Neural crest cell (in vitro differentiated cells): ENCODE measurements at regions not wholly inside any gene's neighbourhood (a gene's known extent, or its start where the extent isn't known, plus 50 kb on each side); places are given as distances from the start of the nearest gene placed in this dataset.

ENCODE experiments used
- DNase-seq: peaks from one replicate; pipeline ENCODE4 v3.0.0; 2021; ENCODE audit warnings: low read depth, mixed read lengths, low spot score
- H3K27ac Mint-ChIP-seq: one replicate; pipeline ENCODE4 v1.8.0; 2021; ENCODE audit warnings: mild to moderate bottlenecking, mixed read lengths; ENCODE audit not compliant: unreplicated experiment
- H3K27me3 Mint-ChIP-seq: 2 replicates; pipeline ENCODE4 v1.8.0; 2021; ENCODE audit warnings: low read depth, mild to moderate bottlenecking, mixed read lengths
- H3K36me3 Mint-ChIP-seq: 2 replicates; pipeline ENCODE4 v1.8.0; 2021; ENCODE audit warnings: low read depth, mild to moderate bottlenecking, mixed read lengths
- H3K4me1 Mint-ChIP-seq: 2 replicates; pipeline ENCODE4 v1.8.0; 2021; ENCODE audit warnings: mixed read lengths
- H3K4me3 Mint-ChIP-seq: one replicate; pipeline ENCODE4 v1.8.0; 2021; ENCODE audit warnings: mild to moderate bottlenecking, mixed read lengths
- H3K9me3 Mint-ChIP-seq: 2 replicates; pipeline ENCODE4 v1.8.0; 2021; ENCODE audit warnings: mixed read lengths
- TF ChIP-seq, protein P1 (sequence below): fragments of 200-600 bp; sonication (generic); conservative IDR thresholded peaks from 2 replicates; pipeline ENCODE4 v1.5.0; 2021; ENCODE audit warnings: antibody characterized with exemption, mild to moderate bottlenecking

DNA sequence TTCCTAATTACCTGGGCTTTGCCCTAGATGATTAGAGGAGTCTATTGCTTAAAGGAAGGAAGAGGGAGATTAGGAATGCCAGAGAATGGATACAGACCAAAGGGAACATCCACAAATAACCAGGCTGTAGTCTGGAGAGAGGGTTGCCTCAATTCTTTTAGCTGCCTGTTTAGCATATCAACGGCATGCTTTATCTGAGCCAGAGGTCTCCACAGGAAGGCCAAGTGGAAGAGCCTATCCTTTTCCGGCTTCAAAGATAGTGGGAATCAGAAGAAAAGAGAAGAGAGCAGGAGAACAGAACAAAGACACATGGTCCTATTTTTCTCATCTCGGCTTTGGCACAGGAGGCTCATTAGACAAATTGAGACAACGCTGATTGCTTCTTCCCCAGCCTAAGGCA lies 142.4 kb downstream of the NMUR2 start:
- Mint-ChIP-seq H3K27me3 (no peaks in the 10 kb centered on the region), H3K4me3 (no peak overlapping the region), H3K27ac (no peak overlapping the region), H3K36me3 (no peaks in the 10 kb centered on the region), H3K9me3 (no peaks in the 10 kb centered on the region), H3K4me1 (peaks cover 8% of the 10 kb centered on the region)
- TF ChIP-seq, protein P1, sequence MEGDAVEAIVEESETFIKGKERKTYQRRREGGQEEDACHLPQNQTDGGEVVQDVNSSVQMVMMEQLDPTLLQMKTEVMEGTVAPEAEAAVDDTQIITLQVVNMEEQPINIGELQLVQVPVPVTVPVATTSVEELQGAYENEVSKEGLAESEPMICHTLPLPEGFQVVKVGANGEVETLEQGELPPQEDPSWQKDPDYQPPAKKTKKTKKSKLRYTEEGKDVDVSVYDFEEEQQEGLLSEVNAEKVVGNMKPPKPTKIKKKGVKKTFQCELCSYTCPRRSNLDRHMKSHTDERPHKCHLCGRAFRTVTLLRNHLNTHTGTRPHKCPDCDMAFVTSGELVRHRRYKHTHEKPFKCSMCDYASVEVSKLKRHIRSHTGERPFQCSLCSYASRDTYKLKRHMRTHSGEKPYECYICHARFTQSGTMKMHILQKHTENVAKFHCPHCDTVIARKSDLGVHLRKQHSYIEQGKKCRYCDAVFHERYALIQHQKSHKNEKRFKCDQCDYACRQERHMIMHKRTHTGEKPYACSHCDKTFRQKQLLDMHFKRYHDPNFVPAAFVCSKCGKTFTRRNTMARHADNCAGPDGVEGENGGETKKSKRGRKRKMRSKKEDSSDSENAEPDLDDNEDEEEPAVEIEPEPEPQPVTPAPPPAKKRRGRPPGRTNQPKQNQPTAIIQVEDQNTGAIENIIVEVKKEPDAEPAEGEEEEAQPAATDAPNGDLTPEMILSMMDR, result no peak
- DNase-seq, result no peak

DNA sequence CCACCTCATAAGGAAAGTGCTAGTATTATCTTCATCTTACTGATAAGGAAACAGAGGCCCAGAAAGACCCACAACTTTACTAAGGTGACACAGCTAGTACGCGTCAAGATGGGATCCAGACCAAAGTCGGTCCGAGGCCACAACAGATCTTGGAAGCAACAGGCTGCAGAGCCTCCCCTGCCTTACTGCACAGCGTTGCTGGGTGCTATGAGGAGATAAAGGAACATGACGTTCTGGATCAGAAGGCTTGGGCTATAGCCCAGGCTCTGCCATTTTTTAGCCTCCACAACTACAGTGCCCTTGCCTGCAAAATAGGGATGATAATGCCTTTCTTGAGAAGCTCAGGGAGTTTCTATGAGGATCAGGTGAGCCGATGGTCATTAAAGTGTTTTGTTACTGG lies 144.1 kb downstream of the NMUR2 start:
- no peak for DNase-seq
- H3K36me3 Mint-ChIP-seq, result no peaks in the 10 kb centered on the region
- no peak overlapping the region for H3K27ac Mint-ChIP-seq
- no peaks in the 10 kb centered on the region for H3K27me3 Mint-ChIP-seq
- TF ChIP-seq, protein P1, result no peak
- peaks cover 8% of the 10 kb centered on the region for H3K4me1 Mint-ChIP-seq
- H3K9me3 Mint-ChIP-seq, result no peaks in the 10 kb centered on the region
- H3K4me3 Mint-ChIP-seq, result no peak overlapping the region

DNA sequence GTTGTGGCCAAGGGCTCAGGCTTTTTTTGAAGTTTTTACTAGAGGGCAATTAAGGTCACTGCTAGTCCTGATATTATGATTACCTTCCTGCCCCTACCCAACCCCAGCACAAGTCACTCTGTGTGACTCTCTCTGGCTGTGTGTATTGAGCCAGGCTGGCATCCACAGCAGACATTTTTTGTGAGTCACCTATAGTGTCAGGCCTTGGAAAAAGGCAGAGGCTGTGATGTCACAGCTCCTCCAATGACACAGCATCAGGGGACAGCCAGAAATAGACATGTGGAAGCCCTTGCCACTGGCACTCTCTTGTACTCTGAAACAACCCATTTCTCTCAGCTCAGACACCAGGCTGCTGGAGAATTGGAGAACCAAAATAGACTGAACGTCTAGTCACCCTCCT lies 145.4 kb downstream of the NMUR2 start:
- Mint-ChIP-seq H3K27me3 (no peaks in the 10 kb centered on the region), H3K4me1 (peaks cover 8% of the 10 kb centered on the region), H3K27ac (no peak overlapping the region), H3K4me3 (no peak overlapping the region), H3K9me3 (no peaks in the 10 kb centered on the region), H3K36me3 (no peaks in the 10 kb centered on the region)
- TF ChIP-seq, protein P1, result no peak
- no peak for DNase-seq

DNA sequence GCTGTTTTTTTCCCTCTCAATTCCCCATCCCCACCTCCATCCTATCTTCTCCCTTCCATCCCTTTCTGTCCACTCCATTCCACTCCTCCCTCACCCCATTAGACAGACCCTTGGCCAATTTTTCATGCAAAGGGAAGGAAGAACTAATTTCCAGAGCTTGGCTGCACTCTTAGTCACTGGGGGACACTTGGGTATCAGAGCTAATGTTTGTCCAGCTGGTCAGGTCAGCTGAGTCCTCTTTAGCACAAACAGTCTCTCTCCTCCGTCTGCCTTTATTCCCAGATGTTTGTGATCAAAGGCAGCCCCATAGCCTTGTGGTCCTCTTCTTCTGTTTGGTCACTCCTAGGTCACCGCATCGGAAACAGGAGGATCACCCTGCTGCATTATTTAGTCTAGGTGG lies 148.5 kb downstream of the NMUR2 start:
- Mint-ChIP-seq H3K4me3 (no peak overlapping the region), H3K27ac (no peak overlapping the region), H3K36me3 (no peaks in the 10 kb centered on the region), H3K9me3 (no peaks in the 10 kb centered on the region), H3K27me3 (no peaks in the 10 kb centered on the region), H3K4me1 (no peaks in the 10 kb centered on the region)
- TF ChIP-seq, protein P1, result no peak
- no peak for DNase-seq

DNA sequence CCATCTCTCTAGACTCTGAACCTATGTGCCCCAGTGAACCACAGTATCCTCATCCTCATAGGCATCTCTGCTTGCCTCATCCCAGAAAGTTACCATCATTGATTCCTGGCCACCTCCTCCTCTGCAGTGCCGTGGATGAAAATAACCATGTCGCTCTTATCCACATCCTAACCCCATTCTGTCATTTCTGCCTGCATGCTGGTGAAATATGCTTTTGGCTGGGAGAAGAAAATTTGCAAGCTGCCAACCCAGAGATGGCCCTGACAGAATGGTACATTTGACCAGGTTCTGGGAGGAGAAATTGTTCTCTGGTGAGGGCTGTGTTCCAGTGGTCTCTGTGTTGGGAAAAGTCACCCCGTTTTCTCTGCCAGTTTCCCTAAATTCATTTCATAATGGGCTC lies 149.7 kb downstream of the NMUR2 start:
- DNase-seq, result no peak
- Mint-ChIP-seq H3K4me1 (no peaks in the 10 kb centered on the region), H3K27me3 (no peaks in the 10 kb centered on the region), H3K36me3 (no peaks in the 10 kb centered on the region), H3K4me3 (no peak overlapping the region), H3K9me3 (no peaks in the 10 kb centered on the region), H3K27ac (no peak overlapping the region)
- TF ChIP-seq, protein P1, result no peak

DNA sequence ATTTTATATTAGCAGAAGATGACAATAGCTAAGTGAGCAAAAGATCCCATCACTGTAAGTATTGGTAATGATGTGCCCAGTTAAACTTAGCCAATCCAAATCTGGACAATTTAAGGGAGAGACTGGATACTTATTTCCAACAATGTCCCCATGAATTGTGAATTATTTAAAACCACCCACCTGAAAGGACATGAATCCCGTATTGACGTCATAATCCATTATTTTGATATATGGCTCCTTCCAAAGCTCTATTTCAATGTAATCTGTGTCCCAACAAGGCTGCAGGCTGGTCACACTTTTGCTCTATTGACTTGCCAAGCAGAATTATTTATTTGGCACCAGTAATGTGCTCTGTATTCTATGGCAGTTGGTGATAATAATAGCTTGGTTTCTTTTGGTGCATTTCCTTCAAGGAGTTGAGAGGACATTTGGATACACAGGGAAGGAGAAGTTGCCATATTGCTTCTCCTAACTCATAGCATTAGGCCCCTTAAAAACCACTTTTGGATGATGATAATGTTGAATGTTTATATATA lies 157.2 kb downstream of the NMUR2 start:
- Mint-ChIP-seq H3K4me3 (no peak overlapping the region), H3K9me3 (no peaks in the 10 kb centered on the region)

More for the DNA sequence above, 157.2 kb downstream of the NMUR2 start:
- TF ChIP-seq, protein P1, result no peak
- peaks cover 12% of the 10 kb centered on the region for H3K27me3 Mint-ChIP-seq
- no peak for DNase-seq
- H3K4me1 Mint-ChIP-seq, result no peaks in the 10 kb centered on the region
- no peak overlapping the region for H3K27ac Mint-ChIP-seq
- H3K36me3 Mint-ChIP-seq, result no peaks in the 10 kb centered on the region
